Right lobe of liver (tissue), 6 donors: ENCODE measurements at regions not wholly inside any gene's neighbourhood (a gene's known extent, or its start where the extent isn't known, plus 50 kb on each side); places are given as distances from the start of the nearest gene placed in this dataset.

Experiments
- ATAC-seq, 4 donors: fragments of 200-7000 bp; cut with Tn5 transposase; one replicate each; pipeline ENCODE4 v1.9.1; 2020; ENCODE audit warnings: mild to moderate bottlenecking in 4 of 4, moderate library complexity in 4 of 4
- DNase-seq, 3 donors: peaks; one replicate each; pipeline ENCODE4 v3.0.0-alpha.2; 2020
- H3K27ac ChIP-seq, 3 donors: fragments of 200-600 bp; one replicate each; pipeline ENCODE4 v1.8.0; 2022
- H3K27me3 ChIP-seq, 2 donors: fragments of 200-600 bp; one replicate each; pipeline ENCODE4 v1.8.0; 2022
- H3K36me3 ChIP-seq, 4 donors: fragments of 200-600 bp; sonication (generic) in 1 of 4; one replicate each; pipeline versions ENCODE4 v1.5.1 to v1.8.0; 2017 to 2022; ENCODE audit warnings: control low read depth in 1 of 4
- H3K4me1 ChIP-seq, 4 donors: fragments of 200-600 bp; sonication (generic) in 1 of 4; one replicate each; pipeline versions ENCODE4 v1.5.1 to v1.8.0; 2017 to 2022; ENCODE audit warnings: control low read depth in 1 of 4
- H3K4me3 ChIP-seq, 3 donors: fragments of 200-600 bp; one replicate each; pipeline ENCODE4 v1.8.0; 2022
- H3K9me3 ChIP-seq, 4 donors: fragments of 200-600 bp; sonication (generic) in 1 of 4; one replicate each; pipeline versions ENCODE4 v1.5.1 to v1.8.0; 2017 to 2022; ENCODE audit warnings: control low read depth in 1 of 4
- POLR2A ChIP-seq: fragments of 450-650 bp; IDR thresholded peaks from one replicate; pipeline ENCODE4 v1.6.1; 2017; ENCODE audit warnings: antibody characterized with exemption, mild to moderate bottlenecking
- WGBS: methylation state at CpG from one replicate; pipeline ENCODE4 v1.1.6; 2018; ENCODE audit warnings: low coverage, low lambda C conversion rate; ENCODE audit not compliant: insufficient coverage; ENCODE audit errors: missing lambda C conversion rate; 5-methylcytosine and 5-hydroxymethylcytosine counted together
- intact Hi-C, 2 donors: fragments of 100-400 bp; cut with DNase I; formaldehyde crosslinking; loops; one replicate each; pipeline versions ENCODE4 v1.11.2 to v1.14.1; 2022
- TF ChIP-seq, protein P1 (sequence below), 4 donors: fragments of 200-600 bp in 3 of 4; fragments of 450-650 bp in 1 of 4; IDR thresholded peaks; one replicate each; pipeline versions ENCODE4 v1.5.1 to v1.8.0; 2016 to 2022; ENCODE audit warnings: antibody characterized with exemption in 4 of 4, mild to moderate bottlenecking in 2 of 4
- donor health status: DM: no; HTN: yes; CAD: no.
- donor health status: DM: no; HTN: no; CAD: no.
- donor health status: DM: no; HTN: no; CAD: no.
- donor health status: DM: no; HTN: yes; CAD: no.
- donor health status: DM: no; HTN: yes; CAD: no.

DNA sequence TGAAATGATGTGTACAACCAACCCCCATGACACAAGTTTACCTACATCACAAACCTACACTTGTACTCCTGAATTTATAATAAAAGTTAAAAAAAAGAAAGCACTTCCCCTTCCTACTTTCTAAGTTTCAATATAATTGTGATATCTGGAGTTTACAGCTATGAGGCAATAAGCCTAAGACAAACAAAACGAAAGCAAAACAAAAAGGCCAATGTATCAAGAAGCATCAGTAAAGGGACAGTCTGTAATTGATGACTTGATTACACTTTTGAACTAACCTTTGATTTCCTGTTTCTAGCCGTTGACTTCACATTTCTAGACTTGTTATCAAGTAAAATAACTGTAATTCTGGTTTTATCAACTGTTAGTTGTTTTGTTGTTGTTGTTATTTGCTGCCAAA, 187.5 kb upstream of the CNTN3 start:
- intact Hi-C loops, result no loop called here
- DNase-seq, result no peak
- 12% methylated on average over 2 of the region's 2 CpGs for WGBS

DNA sequence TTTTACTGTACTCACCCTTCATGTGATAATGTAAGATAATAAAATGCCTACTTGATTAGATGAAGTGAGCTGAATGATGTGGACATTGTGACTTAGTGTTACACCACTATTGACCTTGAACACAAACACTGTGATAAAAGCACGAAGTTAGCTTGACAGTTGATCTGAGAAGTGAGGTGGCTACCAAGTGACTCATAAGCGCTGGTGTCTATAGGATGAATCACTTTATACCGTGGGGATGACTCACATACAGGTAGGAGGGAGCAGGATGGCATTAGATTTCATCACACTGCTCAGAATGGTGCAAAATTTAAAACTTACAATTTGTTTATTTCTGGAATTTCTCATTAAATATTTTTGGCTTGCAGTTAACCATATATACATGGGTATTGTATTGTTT, 174.7 kb upstream of the CNTN3 start:
- 23% methylated on average over 3 of the region's 3 CpGs for WGBS
- no peaks in the 10 kb centered on the region for H3K9me3 ChIP-seq
- no peak overlapping the region for H3K4me3 ChIP-seq
- no peaks in the 10 kb centered on the region for H3K36me3 ChIP-seq
- intact Hi-C loops, result no loop called here
- H3K27ac ChIP-seq, result no peak overlapping the region
- H3K27me3 ChIP-seq, result no peaks in the 10 kb centered on the region
- TF ChIP-seq, protein P1, sequence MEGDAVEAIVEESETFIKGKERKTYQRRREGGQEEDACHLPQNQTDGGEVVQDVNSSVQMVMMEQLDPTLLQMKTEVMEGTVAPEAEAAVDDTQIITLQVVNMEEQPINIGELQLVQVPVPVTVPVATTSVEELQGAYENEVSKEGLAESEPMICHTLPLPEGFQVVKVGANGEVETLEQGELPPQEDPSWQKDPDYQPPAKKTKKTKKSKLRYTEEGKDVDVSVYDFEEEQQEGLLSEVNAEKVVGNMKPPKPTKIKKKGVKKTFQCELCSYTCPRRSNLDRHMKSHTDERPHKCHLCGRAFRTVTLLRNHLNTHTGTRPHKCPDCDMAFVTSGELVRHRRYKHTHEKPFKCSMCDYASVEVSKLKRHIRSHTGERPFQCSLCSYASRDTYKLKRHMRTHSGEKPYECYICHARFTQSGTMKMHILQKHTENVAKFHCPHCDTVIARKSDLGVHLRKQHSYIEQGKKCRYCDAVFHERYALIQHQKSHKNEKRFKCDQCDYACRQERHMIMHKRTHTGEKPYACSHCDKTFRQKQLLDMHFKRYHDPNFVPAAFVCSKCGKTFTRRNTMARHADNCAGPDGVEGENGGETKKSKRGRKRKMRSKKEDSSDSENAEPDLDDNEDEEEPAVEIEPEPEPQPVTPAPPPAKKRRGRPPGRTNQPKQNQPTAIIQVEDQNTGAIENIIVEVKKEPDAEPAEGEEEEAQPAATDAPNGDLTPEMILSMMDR (IDR thresholded peaks at IDR 0.05), result no peak
- no peak for TF ChIP-seq POLR2A
- DNase-seq, result no peak
- ATAC-seq, result no peak
- H3K4me1 ChIP-seq, result no peaks in the 10 kb centered on the region

More for the DNA sequence above, 187.5 kb upstream of the CNTN3 start:
- TF ChIP-seq POLR2A, result no peak
- TF ChIP-seq, protein P1 (IDR thresholded peaks at IDR 0.05), result no peak
- H3K4me1 ChIP-seq, result no peaks in the 10 kb centered on the region
- no peak overlapping the region for H3K4me3 ChIP-seq
- H3K9me3 ChIP-seq, result no peaks in the 10 kb centered on the region
- no peak overlapping the region for H3K27ac ChIP-seq
- no peak for ATAC-seq
- H3K27me3 ChIP-seq, result no peaks in the 10 kb centered on the region
- H3K36me3 ChIP-seq, result no peaks in the 10 kb centered on the region

DNA sequence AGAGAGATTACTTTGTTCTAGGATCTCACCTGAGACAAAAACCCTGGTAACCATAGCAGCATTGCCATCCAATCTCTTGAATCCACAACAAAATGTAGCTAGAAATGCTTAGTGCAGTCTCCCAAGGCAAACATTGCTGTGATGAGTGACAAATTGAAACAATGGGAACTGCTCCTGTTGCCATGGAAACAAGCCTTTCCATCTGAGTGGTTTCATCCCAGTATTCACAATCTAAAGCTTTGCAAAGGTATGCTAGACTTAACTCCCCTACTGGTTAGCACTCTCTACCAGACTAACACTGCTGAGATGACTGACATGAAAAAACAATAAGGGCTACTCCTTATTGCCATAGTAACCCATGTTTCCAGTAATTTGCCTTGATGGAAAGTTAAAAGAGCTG, 172.6 kb upstream of the CNTN3 start:
- Histone ChIP-seq H3K4me3 (no peak overlapping the region), H3K4me1 (no peaks in the 10 kb centered on the region), H3K36me3 (no peaks in the 10 kb centered on the region), H3K27me3 (no peaks in the 10 kb centered on the region), H3K27ac (no peak overlapping the region), H3K9me3 (no peaks in the 10 kb centered on the region)
- DNase-seq (no peak), ATAC-seq (no peak)
- TF ChIP-seq, protein P1 (IDR thresholded peaks at IDR 0.05), result no peak
- no peak for TF ChIP-seq POLR2A
- intact Hi-C loops, result no loop called here

DNA sequence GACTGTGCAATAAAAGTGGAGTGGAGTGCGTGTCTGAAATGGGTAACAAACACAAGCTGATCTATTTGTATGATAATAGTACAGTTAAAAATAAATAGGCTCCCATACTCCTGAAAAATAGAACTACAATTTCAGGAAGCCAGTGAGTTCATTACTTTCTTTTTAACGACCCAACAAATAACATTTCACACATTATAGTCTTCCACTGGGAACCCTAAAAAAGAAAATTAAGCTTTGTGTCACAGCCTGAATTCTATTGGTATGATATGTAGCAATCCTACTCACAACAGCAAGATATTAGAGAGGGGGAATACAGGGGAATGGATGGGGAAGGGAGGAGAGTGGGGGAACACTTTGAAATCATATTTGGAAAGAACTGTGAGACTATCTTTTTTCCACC, 156.9 kb upstream of the CNTN3 start:
- Histone ChIP-seq H3K4me3 (no peak overlapping the region), H3K4me1 (no peaks in the 10 kb centered on the region), H3K27me3 (no peaks in the 10 kb centered on the region), H3K9me3 (no peaks in the 10 kb centered on the region), H3K36me3 (no peaks in the 10 kb centered on the region), H3K27ac (no peak overlapping the region)
- WGBS, result 68% methylated on average over 2 of the region's 2 CpGs
- TF ChIP-seq, protein P1 (IDR thresholded peaks at IDR 0.05), result no peak
- TF ChIP-seq POLR2A, result no peak
- intact Hi-C loops, result no loop called here
- ATAC-seq (no peak), DNase-seq (no peak)

DNA sequence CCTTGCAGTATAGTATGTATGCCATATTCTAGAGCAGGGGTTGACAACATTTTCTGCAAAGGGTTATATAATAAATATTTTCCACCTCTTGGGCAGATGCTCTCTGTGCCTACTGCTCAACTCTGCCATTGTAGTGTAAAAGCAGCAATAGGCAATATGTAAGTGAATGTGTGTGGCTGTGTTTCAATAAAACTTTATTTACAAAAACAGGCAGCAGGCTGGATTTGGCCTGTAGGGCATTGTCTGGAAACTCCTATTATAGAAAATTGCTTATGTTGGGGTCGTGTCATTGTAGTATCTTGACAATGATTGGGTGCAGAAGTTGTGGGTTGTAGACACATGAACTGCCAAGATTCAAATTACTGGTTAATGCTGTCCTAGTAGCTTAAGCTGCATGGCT, 153.6 kb upstream of the CNTN3 start:
- ATAC-seq, result no peak
- WGBS, result 25% methylated on average over 1 of the region's 1 CpG
- no peaks in the 10 kb centered on the region for H3K27me3 ChIP-seq
- no peak for DNase-seq
- H3K4me3 ChIP-seq, result no peak overlapping the region
- no peak for TF ChIP-seq POLR2A
- TF ChIP-seq, protein P1 (IDR thresholded peaks at IDR 0.05), result no peak
- H3K27ac ChIP-seq, result no peak overlapping the region
- intact Hi-C loops, result no loop called here
- H3K36me3 ChIP-seq, result no peaks in the 10 kb centered on the region
- no peaks in the 10 kb centered on the region for H3K4me1 ChIP-seq
- no peaks in the 10 kb centered on the region for H3K9me3 ChIP-seq
